ENCODE measurements at regions not wholly inside any gene's neighbourhood (a gene's known extent, or its start where the extent isn't known, plus 50 kb on each side); places are given as distances from the start of the nearest gene placed in this dataset.

DNA sequence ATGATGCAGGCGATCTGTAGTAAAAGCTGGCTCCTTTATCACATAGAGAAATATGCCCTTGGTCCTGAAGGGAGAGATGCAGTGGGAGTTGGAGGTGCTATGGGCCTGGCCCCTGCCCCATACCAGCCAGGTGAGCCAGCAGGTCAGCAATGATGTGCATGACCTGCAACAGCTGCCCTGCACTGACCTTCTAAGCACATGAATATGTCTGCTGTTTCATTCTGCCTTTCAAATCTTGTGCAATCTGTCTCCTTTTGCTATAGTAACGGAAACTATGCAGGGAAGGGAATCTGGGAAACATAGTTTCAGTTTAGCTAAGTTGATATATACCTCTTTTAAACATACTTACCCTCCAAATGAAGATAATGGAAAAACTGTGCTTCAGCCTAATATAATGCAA is 235.2 kb downstream of the TDRD15 start:
- CTCF ChIA-PET: interaction anchor here (1.2 kb wide), 1 partner anchor 14 kb away, joined by 3 read pairs; no protein-coding TSS in a partner anchor

GRCh38 chr2:21361384-21361783 is 237.6 kb downstream of the TDRD15 start:
- no peaks in the 10 kb centered on the region for H3K36me3 ChIP-seq (ENCODE audit: control insufficient read depth in 1 of 2, insufficient read depth in 2 of 2, low read length in 2 of 2)
- no peak for DNase-seq (ENCODE audit: low read depth, low spot score)
- RAD21 ChIA-PET (ENCODE audit: low non-redundant PET in 1 of 2, low total read pairs in 2 of 2, uncharacterized antibody in 2 of 2, unreplicated experiment in 2 of 2): no interaction called here
- no TSS peak for BruUV-seq (replicated peaks)
- no peak overlapping the region for H2AFZ ChIP-seq (ENCODE audit: low read depth, low read length, poor library complexity, severe bottlenecking)
- POLR2A ChIA-PET: no interaction called here
- CTCF ChIA-PET: no interaction called here
- ATAC-seq: no peak
- TF ChIP-seq SP1 (IDR thresholded peaks at IDR 0.05; ENCODE audit: low read depth) (no peak), ELF1 (IDR thresholded peaks at IDR 0.05; ENCODE audit: borderline replicate concordance, low read depth) (no peak), FOSL1 (IDR thresholded peaks at IDR 0.05; ENCODE audit: low read depth) (no peak), ZFX (IDR thresholded peaks at IDR 0.05) (no peak), EZH2 (IDR thresholded peaks at IDR 0.05) (no peak), POLR2A (IDR thresholded peaks at IDR 0.05; ENCODE audit: borderline replicate concordance, extremely low read depth, insufficient read depth, insufficient read length) (no peak), YY1 (IDR thresholded peaks at IDR 0.05; ENCODE audit: extremely low read depth, insufficient replicate concordance, low read depth, low read length) (no peak), CBX3 (IDR thresholded peaks at IDR 0.05; ENCODE audit: low read depth) (no peak), ZBTB33 (IDR thresholded peaks at IDR 0.05; ENCODE audit: extremely low read depth, insufficient replicate concordance, low read length) (no peak), SRF (IDR thresholded peaks at IDR 0.05; ENCODE audit: low read depth) (no peak)
- TF ChIP-seq, protein P1, sequence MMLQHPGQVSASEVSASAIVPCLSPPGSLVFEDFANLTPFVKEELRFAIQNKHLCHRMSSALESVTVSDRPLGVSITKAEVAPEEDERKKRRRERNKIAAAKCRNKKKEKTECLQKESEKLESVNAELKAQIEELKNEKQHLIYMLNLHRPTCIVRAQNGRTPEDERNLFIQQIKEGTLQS (IDR thresholded peaks at IDR 0.05): no peak
- H3K27me3 ChIP-seq (ENCODE audit: insufficient read depth, low read length): no peaks in the 10 kb centered on the region
- no peaks in the 10 kb centered on the region for H3K9me2 ChIP-seq (ENCODE audit: insufficient read depth)
- H3K9ac ChIP-seq (ENCODE audit: low read length): no peak overlapping the region
- H4K20me1 ChIP-seq (ENCODE audit: insufficient read depth): no peaks in the 10 kb centered on the region
- intact Hi-C loops (cut with micrococcal nuclease): no loop called here
- H3K79me2 ChIP-seq (ENCODE audit: insufficient read depth, low read length): no peaks in the 10 kb centered on the region
- no peaks in the 10 kb centered on the region for H3K4me1 ChIP-seq (ENCODE audit: control insufficient read depth in 1 of 2, insufficient read depth in 2 of 2, low read length in 2 of 2)
- H3K27ac ChIP-seq (ENCODE audit: low read depth, low read length): no peak overlapping the region
- H3K4me2 ChIP-seq (ENCODE audit: low read length): no peak overlapping the region
- no peak overlapping the region for H3K4me3 ChIP-seq (replicated peaks in 1 of 2; ENCODE audit: low read depth in 1 of 2, low read length in 2 of 2)
- no peaks in the 10 kb centered on the region for H3K9me3 ChIP-seq (ENCODE audit: control insufficient read depth in 1 of 2, insufficient read depth in 1 of 2, low read depth in 1 of 2, low read length in 2 of 2)

More for the DNA sequence above, 235.2 kb downstream of the TDRD15 start:
- no peaks in the 10 kb centered on the region for H3K36me3 ChIP-seq (ENCODE audit: control insufficient read depth in 1 of 2, insufficient read depth in 2 of 2, low read length in 2 of 2)
- POLR2A ChIA-PET: no interaction called here
- TF ChIP-seq EZH2phosphoT487 (IDR thresholded peaks at IDR 0.05; ENCODE audit: borderline replicate concordance): no peak
- no peak for TF ChIP-seq CBX3 (IDR thresholded peaks at IDR 0.05; ENCODE audit: low read depth)
- TF ChIP-seq, protein P1 (IDR thresholded peaks at IDR 0.05): no peak
- TF ChIP-seq JUND (IDR thresholded peaks at IDR 0.05): no peak
- TF ChIP-seq ZBTB33 (IDR thresholded peaks at IDR 0.05; ENCODE audit: extremely low read depth, insufficient replicate concordance, low read length): no peak
- no peak overlapping the region for H3K4me3 ChIP-seq (replicated peaks in 1 of 2; ENCODE audit: low read depth in 1 of 2, low read length in 2 of 2)
- H3K27me3 ChIP-seq (ENCODE audit: insufficient read depth, low read length): no peaks in the 10 kb centered on the region
- BruUV-seq (replicated peaks): no TSS peak
- H3K9me3 ChIP-seq (ENCODE audit: control insufficient read depth in 1 of 2, insufficient read depth in 1 of 2, low read depth in 1 of 2, low read length in 2 of 2): no peaks in the 10 kb centered on the region
- no peak overlapping the region for H3K9ac ChIP-seq (ENCODE audit: low read length)
- no peaks in the 10 kb centered on the region for H4K20me1 ChIP-seq (ENCODE audit: insufficient read depth)
- H3K27ac ChIP-seq (ENCODE audit: low read depth, low read length): no peak overlapping the region
- H3K79me2 ChIP-seq (ENCODE audit: insufficient read depth, low read length): no peaks in the 10 kb centered on the region
- no peak for ATAC-seq
- H2AFZ ChIP-seq (ENCODE audit: low read depth, low read length, poor library complexity, severe bottlenecking): no peak overlapping the region
- no peak overlapping the region for H3K4me2 ChIP-seq (ENCODE audit: low read length)
- H3K9me2 ChIP-seq (ENCODE audit: insufficient read depth): no peaks in the 10 kb centered on the region
- RAD21 ChIA-PET (ENCODE audit: low non-redundant PET in 1 of 2, low total read pairs in 2 of 2, uncharacterized antibody in 2 of 2, unreplicated experiment in 2 of 2): no interaction called here
- no peaks in the 10 kb centered on the region for H3K4me1 ChIP-seq (ENCODE audit: control insufficient read depth in 1 of 2, insufficient read depth in 2 of 2, low read length in 2 of 2)
- intact Hi-C loops (cut with micrococcal nuclease): no loop called here
- no peak for DNase-seq (ENCODE audit: low read depth, low spot score)
